IMR-90 (cell line): ENCODE measurements at regions not wholly inside any gene's neighbourhood (a gene's known extent, or its start where the extent isn't known, plus 50 kb on each side); places are given as distances from the start of the nearest gene placed in this dataset.

Experiments used
- ATAC-seq: fragments of 200-7000 bp; cut with Tn5 transposase; 2 replicates; pipeline ENCODE4 v1.9.1; 2020; ENCODE audit warnings: low read depth, mild to moderate bottlenecking, moderate library complexity
- BruUV-seq: library from RNA; stranded (reverse); fragments of 400-500 nt; replicated peaks from 2 replicates; lab custom pipeline; 2021; lab: Mats Ljungman, UMichigan
- CTCF ChIA-PET: fragments of 300-600 bp; formaldehyde crosslinking; extraction: SDS; loops from one replicate; lab custom pipeline; 2021; ENCODE audit warnings: antibody characterized with exemption; lab: Yijun Ruan, JAX
- POLR2A ChIA-PET: fragments of 300-600 bp; sonication (Branson Sonifier 250); formaldehyde crosslinking; loops from one replicate; lab custom pipeline; 2022; ENCODE audit warnings: antibody characterized with exemption; ENCODE audit not compliant: unreplicated experiment; lab: Charles Lee
- DNase-seq: peaks from one replicate; pipeline ENCODE4 v3.0.0; 2013
- H2AFZ ChIP-seq: replicated peaks from 2 replicates; pipeline ENCODE3; 2013; ENCODE audit warnings: low read length, mild to moderate bottlenecking; ENCODE audit not compliant: poor library complexity
- H2AK5ac ChIP-seq: 2 replicates; pipeline ENCODE4 v1.6.1; 2013; ENCODE audit warnings: low read depth, low read length, inconsistent platforms
- H2AK9ac ChIP-seq: replicated peaks from 2 replicates; pipeline ENCODE3; 2013; ENCODE audit warnings: mild to moderate bottlenecking, low read depth, low read length, moderate library complexity; ENCODE audit not compliant: poor library complexity
- H2BK120ac ChIP-seq: 2 replicates; pipeline ENCODE4 v1.6.1; 2013; ENCODE audit warnings: low read depth, low read length, inconsistent platforms
- H2BK15ac ChIP-seq: 3 replicates; pipeline ENCODE4 v1.6.1; 2013; ENCODE audit warnings: low read depth, low read length, inconsistent platforms
- H2BK20ac ChIP-seq: 2 replicates; pipeline ENCODE4 v1.6.1; 2013; ENCODE audit warnings: low read depth, mild to moderate bottlenecking, inconsistent platforms, low read length, moderate library complexity
- H2BK5ac ChIP-seq: 2 replicates; pipeline ENCODE4 v1.6.1; 2013; ENCODE audit warnings: mild to moderate bottlenecking, low read depth, low read length, inconsistent platforms; ENCODE audit not compliant: poor library complexity, severe bottlenecking
- H3K14ac ChIP-seq: replicated peaks from 2 replicates; pipeline ENCODE4 v1.6.1; 2013; ENCODE audit warnings: low read depth, low read length, inconsistent platforms
- H3K18ac ChIP-seq: 2 replicates; pipeline ENCODE4 v1.6.1; 2013; ENCODE audit warnings: low read depth, low read length, control low read depth
- H3K23ac ChIP-seq: 2 replicates; pipeline ENCODE4 v1.6.1; 2013; ENCODE audit warnings: low read depth, low read length, inconsistent platforms
- H3K27ac ChIP-seq: 2 replicates; pipeline ENCODE4 v1.5.1; 2013; ENCODE audit warnings: mild to moderate bottlenecking, control low read depth, low read length; ENCODE audit not compliant: insufficient read depth
- H3K27me3 ChIP-seq: 2 replicates; pipeline ENCODE4 v1.6.1; 2013; ENCODE audit warnings: low read length; ENCODE audit not compliant: control insufficient read depth, insufficient read depth
- H3K36me3 ChIP-seq: 2 replicates; pipeline ENCODE4 v1.6.1; 2013; ENCODE audit warnings: low read length, mixed read lengths; ENCODE audit not compliant: control insufficient read depth, insufficient read depth
- H3K4ac ChIP-seq: 2 replicates; pipeline ENCODE4 v1.6.1; 2013; ENCODE audit warnings: low read depth, low read length, inconsistent platforms
- H3K4me1 ChIP-seq: 2 replicates; pipeline ENCODE4 v1.6.1; 2013; ENCODE audit warnings: low read length, mixed read lengths; ENCODE audit not compliant: control insufficient read depth, insufficient read depth
- H3K4me2 ChIP-seq: 2 replicates; pipeline ENCODE4 v1.6.1; 2013; ENCODE audit warnings: low read depth, mild to moderate bottlenecking, control low read depth, low read length, moderate library complexity
- H3K4me3 ChIP-seq: 2 replicates; pipeline ENCODE4 v1.5.1; 2013; ENCODE audit warnings: low read depth, mild to moderate bottlenecking, control low read depth, low read length, moderate library complexity; ENCODE audit not compliant: insufficient read depth
- H3K56ac ChIP-seq: 2 replicates; pipeline ENCODE4 v1.6.1; 2013; ENCODE audit warnings: low read length, inconsistent platforms; ENCODE audit not compliant: insufficient read depth; ENCODE audit errors: extremely low read depth
- H3K79me1 ChIP-seq, 2 experiments: 2 replicates each; pipeline ENCODE4 v1.6.1; 2013; ENCODE audit warnings: low read length in 2 of 2, inconsistent platforms in 1 of 2, low read depth in 1 of 2
- H3K9ac ChIP-seq: 2 replicates; pipeline ENCODE4 v1.6.1; 2013; ENCODE audit warnings: low read depth, low read length, control low read depth
- H3K9me1 ChIP-seq: 2 replicates; pipeline ENCODE4 v1.6.1; 2013; ENCODE audit warnings: low read length, inconsistent platforms; ENCODE audit not compliant: insufficient read depth
- H3K9me3 ChIP-seq: 2 replicates; pipeline ENCODE4 v1.6.1; 2013; ENCODE audit warnings: low read length; ENCODE audit not compliant: control insufficient read depth, insufficient read depth
- H4K20me1 ChIP-seq: 2 replicates; pipeline ENCODE4 v1.6.1; 2013; ENCODE audit warnings: low read length, inconsistent platforms; ENCODE audit not compliant: insufficient read depth
- H4K5ac ChIP-seq: 2 replicates; pipeline ENCODE4 v1.6.1; 2013; ENCODE audit warnings: mild to moderate bottlenecking, low read depth, low read length, control low read depth
- H4K8ac ChIP-seq, 2 experiments: 2 replicates each; pipeline ENCODE4 v1.6.1; 2013; ENCODE audit warnings: low read depth in 2 of 2, low read length in 2 of 2, control low read depth in 1 of 2, inconsistent platforms in 1 of 2
- H4K91ac ChIP-seq: 2 replicates; pipeline ENCODE4 v1.6.1; 2013; ENCODE audit warnings: low read depth, low read length, inconsistent platforms; ENCODE audit not compliant: insufficient read depth
- BHLHE40 ChIP-seq: fragments of 150-350 bp; IDR thresholded peaks from 2 replicates; pipeline ENCODE4 v1.6.1; 2016; ENCODE audit warnings: mild to moderate bottlenecking, low read depth, low read length
- CEBPB ChIP-seq: IDR thresholded peaks from 2 replicates; pipeline ENCODE4 v1.6.1; 2012; ENCODE audit warnings: low read depth, low read length, improper control_type of control experiment
- CHD1 ChIP-seq: IDR thresholded peaks from 2 replicates; pipeline ENCODE4 v1.6.1; 2012; ENCODE audit warnings: low read depth, low read length, improper control_type of control experiment
- FOS ChIP-seq: fragments of 150-350 bp; IDR thresholded peaks from 2 replicates; pipeline ENCODE4 v1.6.1; 2016; ENCODE audit warnings: low read depth, low read length
- MAFK ChIP-seq: IDR thresholded peaks from 2 replicates; pipeline ENCODE4 v1.6.1; 2012; ENCODE audit warnings: low read depth, low read length, improper control_type of control experiment
- MAZ ChIP-seq: IDR thresholded peaks from 2 replicates; pipeline ENCODE4 v1.6.1; 2012; ENCODE audit warnings: low read depth, mild to moderate bottlenecking, low read length, improper control_type of control experiment, moderate library complexity, borderline replicate concordance
- MXI1 ChIP-seq: IDR thresholded peaks from 2 replicates; pipeline ENCODE4 v1.6.1; 2012; ENCODE audit warnings: low read depth, mild to moderate bottlenecking, low read length, moderate library complexity, borderline replicate concordance
- NFE2L2 ChIP-seq: fragments of 150-350 bp; IDR thresholded peaks from 2 replicates; pipeline ENCODE4 v1.6.1; 2016; ENCODE audit warnings: low read depth, mild to moderate bottlenecking, low read length
- POLR2A ChIP-seq: IDR thresholded peaks from 2 replicates; pipeline ENCODE4 v1.6.1; 2012; ENCODE audit warnings: mild to moderate bottlenecking, low read depth, low read length
- RAD21 ChIP-seq: IDR thresholded peaks from 2 replicates; pipeline ENCODE4 v1.6.1; 2012; ENCODE audit warnings: low read length, improper control_type of control experiment
- RCOR1 ChIP-seq: IDR thresholded peaks from 2 replicates; pipeline ENCODE4 v1.6.1; 2012; ENCODE audit warnings: mild to moderate bottlenecking, low read length, improper control_type of control experiment; ENCODE audit not compliant: insufficient replicate concordance
- RFX5 ChIP-seq: IDR thresholded peaks from 2 replicates; pipeline ENCODE4 v1.8.0; 2012; ENCODE audit warnings: low read depth, mild to moderate bottlenecking, low read length, moderate library complexity
- SMC3 ChIP-seq: fragments of 150-350 bp; IDR thresholded peaks from 2 replicates; pipeline ENCODE4 v1.6.1; 2016; ENCODE audit warnings: low read depth, mild to moderate bottlenecking, antibody characterized with exemption, low read length, moderate library complexity
- WGBS, 2 experiments: methylation state at CpG; one replicate each; pipeline versions ENCODE4 v1.1.5 to v1.1.7; 2013; ENCODE audit warnings: missing lambda C conversion rate in 2 of 2; ENCODE audit not compliant: insufficient read length in 1 of 2; ENCODE audit errors: extremely low coverage in 2 of 2; 5-methylcytosine and 5-hydroxymethylcytosine counted together
- dilution Hi-C: fragments of 300-500 bp; cut with HindIII; formaldehyde crosslinking; loops from one replicate; pipeline ENCODE4 v1.14.3; 2018; ENCODE audit warnings: low sequenced_read_pairs; ENCODE audit not compliant: unreplicated experiment
- in situ Hi-C: fragments of 300-500 bp; cut with MboI; formaldehyde crosslinking; loops from 3 replicates; pipeline ENCODE4 v1.14.3; 2019; ENCODE audit warnings: low sequenced_read_pairs, inconsistent platforms, mixed read lengths
- intact Hi-C: fragments of 100-400 bp; cut with micrococcal nuclease; formaldehyde crosslinking; loops from 2 replicates; pipeline ENCODE4 v1.10.0; 2022
- TF ChIP-seq, protein P1 (sequence below): fragments of 150-350 bp; IDR thresholded peaks from 2 replicates; pipeline ENCODE4 v1.6.1; 2017; ENCODE audit warnings: mild to moderate bottlenecking, antibody characterized with exemption, low read length, low read depth
- TF ChIP-seq, protein P2 (sequence below): conservative IDR thresholded peaks from 2 replicates; pipeline ENCODE4 v1.5.1; 2012; ENCODE audit warnings: mild to moderate bottlenecking, low read depth, low read length, improper control_type of control experiment
- TF ChIP-seq, protein P3 (sequence below): fragments of 150-350 bp; IDR thresholded peaks from 2 replicates; pipeline ENCODE4 v1.6.1; 2016; ENCODE audit warnings: low read depth, mild to moderate bottlenecking, low read length, moderate library complexity, borderline replicate concordance

DNA sequence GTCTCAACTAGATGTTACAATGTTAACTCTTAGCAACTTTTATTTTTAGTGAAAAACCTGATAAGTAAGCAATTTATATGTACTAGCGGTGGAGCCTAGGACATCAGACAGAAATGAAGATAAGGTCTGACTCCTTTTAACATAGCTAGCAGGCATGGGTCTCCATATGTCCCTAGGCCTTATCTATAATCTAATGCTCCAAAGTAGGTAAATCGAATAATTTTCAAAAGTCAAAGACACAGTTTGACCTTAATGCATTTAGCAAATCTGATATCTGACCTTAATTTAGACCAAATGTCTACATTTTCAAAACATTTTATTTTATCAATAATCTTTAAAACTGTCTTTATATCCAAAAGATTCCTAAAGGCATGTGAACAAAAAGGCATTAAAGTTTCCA lies 305.0 kb upstream of the CCNH start:
- H2BK20ac ChIP-seq: no peak overlapping the region
- H3K18ac ChIP-seq: no peak overlapping the region
- H2BK120ac ChIP-seq: no peak overlapping the region
- no TSS peak for BruUV-seq
- WGBS, 2 experiments: 40% methylated on average over 1 of the region's 2 CpGs; no CpG with 5 or more reads in 1 of the 2 experiments
- TF ChIP-seq, protein P1, sequence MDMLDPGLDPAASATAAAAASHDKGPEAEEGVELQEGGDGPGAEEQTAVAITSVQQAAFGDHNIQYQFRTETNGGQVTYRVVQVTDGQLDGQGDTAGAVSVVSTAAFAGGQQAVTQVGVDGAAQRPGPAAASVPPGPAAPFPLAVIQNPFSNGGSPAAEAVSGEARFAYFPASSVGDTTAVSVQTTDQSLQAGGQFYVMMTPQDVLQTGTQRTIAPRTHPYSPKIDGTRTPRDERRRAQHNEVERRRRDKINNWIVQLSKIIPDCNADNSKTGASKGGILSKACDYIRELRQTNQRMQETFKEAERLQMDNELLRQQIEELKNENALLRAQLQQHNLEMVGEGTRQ: no peak
- TF ChIP-seq FOS (no peak), RFX5 (no peak), CEBPB (no peak), MXI1 (no peak), POLR2A (no peak), BHLHE40 (no peak), MAZ (no peak), MAFK (no peak), SMC3 (no peak), RAD21 (no peak), CHD1 (no peak), NFE2L2 (no peak), RCOR1 (no peak)
- TF ChIP-seq, protein P2, sequence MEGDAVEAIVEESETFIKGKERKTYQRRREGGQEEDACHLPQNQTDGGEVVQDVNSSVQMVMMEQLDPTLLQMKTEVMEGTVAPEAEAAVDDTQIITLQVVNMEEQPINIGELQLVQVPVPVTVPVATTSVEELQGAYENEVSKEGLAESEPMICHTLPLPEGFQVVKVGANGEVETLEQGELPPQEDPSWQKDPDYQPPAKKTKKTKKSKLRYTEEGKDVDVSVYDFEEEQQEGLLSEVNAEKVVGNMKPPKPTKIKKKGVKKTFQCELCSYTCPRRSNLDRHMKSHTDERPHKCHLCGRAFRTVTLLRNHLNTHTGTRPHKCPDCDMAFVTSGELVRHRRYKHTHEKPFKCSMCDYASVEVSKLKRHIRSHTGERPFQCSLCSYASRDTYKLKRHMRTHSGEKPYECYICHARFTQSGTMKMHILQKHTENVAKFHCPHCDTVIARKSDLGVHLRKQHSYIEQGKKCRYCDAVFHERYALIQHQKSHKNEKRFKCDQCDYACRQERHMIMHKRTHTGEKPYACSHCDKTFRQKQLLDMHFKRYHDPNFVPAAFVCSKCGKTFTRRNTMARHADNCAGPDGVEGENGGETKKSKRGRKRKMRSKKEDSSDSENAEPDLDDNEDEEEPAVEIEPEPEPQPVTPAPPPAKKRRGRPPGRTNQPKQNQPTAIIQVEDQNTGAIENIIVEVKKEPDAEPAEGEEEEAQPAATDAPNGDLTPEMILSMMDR: no peak
- TF ChIP-seq, protein P3, sequence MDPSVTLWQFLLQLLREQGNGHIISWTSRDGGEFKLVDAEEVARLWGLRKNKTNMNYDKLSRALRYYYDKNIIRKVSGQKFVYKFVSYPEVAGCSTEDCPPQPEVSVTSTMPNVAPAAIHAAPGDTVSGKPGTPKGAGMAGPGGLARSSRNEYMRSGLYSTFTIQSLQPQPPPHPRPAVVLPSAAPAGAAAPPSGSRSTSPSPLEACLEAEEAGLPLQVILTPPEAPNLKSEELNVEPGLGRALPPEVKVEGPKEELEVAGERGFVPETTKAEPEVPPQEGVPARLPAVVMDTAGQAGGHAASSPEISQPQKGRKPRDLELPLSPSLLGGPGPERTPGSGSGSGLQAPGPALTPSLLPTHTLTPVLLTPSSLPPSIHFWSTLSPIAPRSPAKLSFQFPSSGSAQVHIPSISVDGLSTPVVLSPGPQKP: no peak
- H3K79me1 ChIP-seq: no peaks in the 10 kb centered on the region
- H3K4me1 ChIP-seq: no peaks in the 10 kb centered on the region
- ChIA-PET POLR2A (no interaction called here), CTCF (no interaction called here)
- H3K56ac ChIP-seq: no peak overlapping the region
- no peak overlapping the region for H2BK5ac ChIP-seq
- no peak overlapping the region for H4K5ac ChIP-seq
- no peaks in the 10 kb centered on the region for H4K20me1 ChIP-seq
- no peak overlapping the region for H3K9ac ChIP-seq
- no peak overlapping the region for H3K4me3 ChIP-seq
- no peaks in the 10 kb centered on the region for H3K9me3 ChIP-seq
- in situ Hi-C loops: no loop called here
- H2BK15ac ChIP-seq: no peak overlapping the region
- H3K4ac ChIP-seq: no peak overlapping the region
- H3K14ac ChIP-seq: no peak overlapping the region
- H2AK9ac ChIP-seq: no peak overlapping the region
- no peak overlapping the region for H4K8ac ChIP-seq
- no peak overlapping the region for H3K4me2 ChIP-seq
- no peak overlapping the region for H2AFZ ChIP-seq
- no peak overlapping the region for H3K27ac ChIP-seq
- no peak overlapping the region for H4K91ac ChIP-seq
- ATAC-seq: no peak
- dilution Hi-C loops: no loop called here
- no peak overlapping the region for H3K23ac ChIP-seq
- intact Hi-C loops: no loop called here
- no peaks in the 10 kb centered on the region for H3K27me3 ChIP-seq
- no peaks in the 10 kb centered on the region for H3K9me1 ChIP-seq
- H2AK5ac ChIP-seq: no peak overlapping the region
- DNase-seq: no peak
- no peaks in the 10 kb centered on the region for H3K36me3 ChIP-seq
